DND-41 (cell line): ENCODE measurements at regions not wholly inside any gene's neighbourhood (a gene's known extent, or its start where the extent isn't known, plus 50 kb on each side); places are given as distances from the start of the nearest gene placed in this dataset.

Experiments
- ATAC-seq: fragments of 200-7000 bp; cut with Tn5 transposase; 3 replicates; pipeline ENCODE4 v1.9.1; 2021; ENCODE audit warnings: low read depth; ENCODE audit not compliant: insufficient read depth
- DNase-seq: peaks from one replicate; pipeline ENCODE4 v3.0.0-alpha.2; 2020
- H2AFZ ChIP-seq: 2 replicates; pipeline ENCODE4 v1.6.0; 2012; ENCODE audit warnings: low read depth, low read length
- H3K27ac ChIP-seq: 2 replicates; pipeline ENCODE4 v1.5.1; 2012; ENCODE audit warnings: low read length, inconsistent platforms
- H3K27me3 ChIP-seq: fragments of 200-600 bp; sonication (generic); 2 replicates; pipeline ENCODE4 v1.6.0; 2012; ENCODE audit warnings: low read length, mild to moderate bottlenecking, inconsistent platforms; ENCODE audit not compliant: insufficient read depth, poor library complexity
- H3K36me3 ChIP-seq: 2 replicates; pipeline ENCODE4 v1.5.1; 2012; ENCODE audit warnings: low read length, inconsistent platforms; ENCODE audit not compliant: insufficient read depth
- H3K4me1 ChIP-seq: 2 replicates; pipeline ENCODE4 v1.5.1; 2012; ENCODE audit warnings: mild to moderate bottlenecking, low read length; ENCODE audit not compliant: insufficient read depth
- H3K4me2 ChIP-seq: 2 replicates; pipeline ENCODE4 v1.6.0; 2012; ENCODE audit warnings: mild to moderate bottlenecking, moderate library complexity, low read length, inconsistent platforms; ENCODE audit not compliant: insufficient read depth
- H3K4me3 ChIP-seq, 2 experiments: fragments of 200-600 bp in 1 of 2; shearing (Covaris generic) in 1 of 2; 2 replicates each; pipeline ENCODE4 v1.5.1; 2012 to 2016; ENCODE audit warnings: inconsistent platforms in 2 of 2, low read length in 2 of 2, mild to moderate bottlenecking in 2 of 2, low read depth in 1 of 2, moderate library complexity in 1 of 2
- H3K79me2 ChIP-seq: 2 replicates; pipeline ENCODE4 v1.6.0; 2012; ENCODE audit warnings: low read length, inconsistent platforms; ENCODE audit not compliant: insufficient read depth
- H3K9ac ChIP-seq: 2 replicates; pipeline ENCODE4 v1.6.0; 2012; ENCODE audit warnings: low read depth, mild to moderate bottlenecking, inconsistent platforms, low read length, moderate library complexity
- H3K9me3 ChIP-seq: 2 replicates; pipeline ENCODE4 v1.5.1; 2012; ENCODE audit warnings: low read length, moderate library complexity, mild to moderate bottlenecking, inconsistent platforms; ENCODE audit not compliant: insufficient read depth, severe bottlenecking
- H4K20me1 ChIP-seq: 2 replicates; pipeline ENCODE4 v1.6.0; 2012; ENCODE audit warnings: low read length; ENCODE audit not compliant: insufficient read depth
- CTCF ChIP-seq: IDR thresholded peaks from 2 replicates; pipeline ENCODE4 v1.5.1; 2012; ENCODE audit warnings: borderline replicate concordance, low read length, moderate library complexity, mild to moderate bottlenecking; ENCODE audit not compliant: poor library complexity, severe bottlenecking; ENCODE audit errors: extremely low read depth
- EZH2 ChIP-seq: IDR thresholded peaks from 3 replicates; pipeline ENCODE4 v1.6.1; 2012; ENCODE audit warnings: borderline replicate concordance, low read depth, mild to moderate bottlenecking, moderate library complexity, low read length, inconsistent platforms; ENCODE audit not compliant: severe bottlenecking

DNA sequence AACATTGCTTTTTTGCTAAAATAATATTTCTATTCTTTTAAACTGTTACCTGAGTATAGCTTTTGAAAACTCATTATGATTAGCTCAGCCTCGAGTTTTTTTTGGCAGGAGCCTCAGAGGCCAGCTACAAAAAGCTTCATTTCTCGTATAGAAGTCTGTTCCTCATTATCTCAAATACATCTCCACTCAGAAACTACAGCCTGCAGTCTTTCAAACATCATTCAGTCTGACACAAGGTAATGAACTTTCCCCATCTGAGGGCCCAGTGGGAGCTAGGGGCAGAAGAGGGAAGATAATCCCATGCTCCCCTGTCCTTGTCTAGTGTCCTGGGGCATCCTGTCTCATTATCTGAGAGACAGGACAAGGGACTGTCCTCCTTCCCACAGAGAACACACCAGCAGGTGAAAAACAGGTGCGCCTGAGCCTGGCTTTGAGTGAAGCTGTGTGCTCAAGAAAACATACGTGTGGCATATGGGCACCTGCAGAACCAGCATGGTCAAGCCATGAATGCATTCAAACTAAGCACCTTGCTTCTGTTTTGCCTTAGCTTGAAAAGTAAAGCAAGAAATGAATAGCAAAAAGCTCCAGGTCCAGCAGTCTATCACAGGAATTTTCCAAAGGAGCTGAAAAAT is 247.5 kb downstream of the MREG start:
- Histone ChIP-seq H3K4me2 (no peak overlapping the region), H3K27ac (no peak overlapping the region), H3K36me3 (no peaks in the 10 kb centered on the region), H3K79me2 (no peaks in the 10 kb centered on the region), H2AFZ (no peak overlapping the region), H3K9me3 (no peaks in the 10 kb centered on the region), H3K4me3 (no peak overlapping the region), H3K27me3 (no peaks in the 10 kb centered on the region), H4K20me1 (no peaks in the 10 kb centered on the region), H3K4me1 (no peaks in the 10 kb centered on the region), H3K9ac (no peak overlapping the region)
- TF ChIP-seq EZH2 (no peak), CTCF (no peak)
- ATAC-seq (no peak), DNase-seq (no peak)

DNA sequence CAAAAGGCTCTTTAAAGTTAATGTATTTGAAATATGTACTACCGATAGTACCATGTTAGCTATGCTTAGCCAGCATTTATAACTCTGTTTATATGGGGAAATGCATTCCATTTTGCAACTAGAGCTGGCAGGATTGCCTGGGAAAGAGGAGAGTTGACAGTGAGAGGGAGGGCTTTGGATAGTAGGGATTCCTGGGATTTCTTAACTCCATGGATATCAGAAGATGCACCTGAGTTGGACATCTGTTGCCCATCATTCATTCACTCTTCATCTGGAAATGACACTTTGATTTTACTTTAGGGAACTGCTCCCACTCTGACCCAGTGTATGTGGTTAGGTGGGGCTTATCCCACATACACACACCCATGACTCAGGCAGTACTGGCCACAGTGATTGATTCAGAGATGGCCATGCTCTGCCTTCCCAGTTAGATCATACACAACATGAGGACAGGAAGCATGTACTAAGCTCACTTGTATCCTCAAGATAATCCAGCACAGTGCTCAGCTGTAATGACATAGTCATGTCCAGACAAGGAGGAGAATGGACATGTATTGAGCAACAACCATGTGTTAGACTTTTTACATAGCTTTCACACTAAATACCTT is 248.8 kb downstream of the MREG start:
- H3K27me3 ChIP-seq: no peaks in the 10 kb centered on the region
- DNase-seq (no peak), ATAC-seq (no peak)
- TF ChIP-seq EZH2: no peak
- TF ChIP-seq CTCF: no peak
- no peak overlapping the region for H3K27ac ChIP-seq
- H3K79me2 ChIP-seq: no peaks in the 10 kb centered on the region
- no peak overlapping the region for H3K4me3 ChIP-seq
- H4K20me1 ChIP-seq: no peaks in the 10 kb centered on the region
- no peaks in the 10 kb centered on the region for H3K36me3 ChIP-seq
- H3K9ac ChIP-seq: no peak overlapping the region
- no peaks in the 10 kb centered on the region for H3K9me3 ChIP-seq
- H2AFZ ChIP-seq: no peak overlapping the region
- H3K4me1 ChIP-seq: no peaks in the 10 kb centered on the region
- H3K4me2 ChIP-seq: no peak overlapping the region

GRCh38 chr2:215760557-215760956 is 252.8 kb downstream of the MREG start:
- ATAC-seq: no peak

More at GRCh38 chr2:215760557-215760956, 252.8 kb downstream of the MREG start:
- no peak overlapping the region for H2AFZ ChIP-seq
- TF ChIP-seq EZH2: no peak
- no peak for TF ChIP-seq CTCF
- H4K20me1 ChIP-seq: no peaks in the 10 kb centered on the region
- H3K9ac ChIP-seq: no peak overlapping the region
- H3K27ac ChIP-seq: no peak overlapping the region
- no peak overlapping the region for H3K4me3 ChIP-seq
- no peak for DNase-seq
- no peaks in the 10 kb centered on the region for H3K4me1 ChIP-seq
- H3K79me2 ChIP-seq: no peaks in the 10 kb centered on the region
- no peaks in the 10 kb centered on the region for H3K9me3 ChIP-seq
- no peaks in the 10 kb centered on the region for H3K36me3 ChIP-seq
- no peaks in the 10 kb centered on the region for H3K27me3 ChIP-seq
- H3K4me2 ChIP-seq: no peak overlapping the region
